LNCAP (cell line): ENCODE measurements at regions not wholly inside any gene's neighbourhood (a gene's known extent, or its start where the extent isn't known, plus 50 kb on each side); places are given as distances from the start of the nearest gene placed in this dataset.

Source experiments
- TF ChIP-seq, protein P1 (sequence below): fragments of 450-650 bp; IDR thresholded peaks from 2 replicates; pipeline ENCODE4 v1.5.1; 2017; ENCODE audit warnings: mild to moderate bottlenecking

DNA sequence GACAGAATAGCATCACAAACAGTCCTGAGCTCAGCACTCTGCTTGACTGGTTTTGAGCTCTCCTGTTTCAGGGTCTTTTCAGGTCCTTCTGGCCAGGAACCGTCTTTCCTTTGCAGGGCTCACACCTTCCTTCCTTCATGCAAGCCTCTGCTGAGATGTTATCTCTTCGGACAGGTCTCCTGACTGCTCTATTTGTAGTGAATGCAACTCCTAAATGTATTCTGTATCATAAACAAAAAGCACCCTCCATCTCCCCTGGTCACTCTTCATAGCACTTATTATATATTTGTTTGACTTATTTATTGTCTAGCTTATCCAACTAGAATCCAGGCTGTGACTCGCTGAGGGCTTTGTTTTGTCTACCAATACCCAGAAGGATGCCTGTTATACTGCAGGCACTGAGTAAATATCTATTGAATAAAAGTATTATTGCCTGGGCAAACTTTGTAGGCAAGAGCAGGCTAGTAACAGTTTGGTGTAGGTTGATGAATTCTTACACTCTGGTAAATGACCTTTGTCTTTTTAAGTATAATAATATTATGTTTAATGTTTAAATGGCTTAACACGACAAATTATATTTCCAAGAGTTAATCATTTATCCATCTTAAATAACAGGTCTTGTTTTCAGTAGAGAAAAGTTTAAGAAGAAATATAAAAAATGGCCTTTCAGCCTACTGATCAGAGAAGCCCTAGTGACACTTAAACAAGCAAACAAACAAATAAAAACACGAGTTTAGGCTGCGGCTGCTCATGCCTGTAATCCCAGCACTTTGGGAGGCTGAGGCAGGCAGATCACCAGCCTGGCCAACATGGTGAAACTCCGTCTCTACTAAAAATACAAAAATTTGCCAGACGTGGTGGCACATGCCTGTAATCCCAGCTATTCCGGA is 199.7 kb downstream of the BCAS1 start:
- TF ChIP-seq, protein P1, sequence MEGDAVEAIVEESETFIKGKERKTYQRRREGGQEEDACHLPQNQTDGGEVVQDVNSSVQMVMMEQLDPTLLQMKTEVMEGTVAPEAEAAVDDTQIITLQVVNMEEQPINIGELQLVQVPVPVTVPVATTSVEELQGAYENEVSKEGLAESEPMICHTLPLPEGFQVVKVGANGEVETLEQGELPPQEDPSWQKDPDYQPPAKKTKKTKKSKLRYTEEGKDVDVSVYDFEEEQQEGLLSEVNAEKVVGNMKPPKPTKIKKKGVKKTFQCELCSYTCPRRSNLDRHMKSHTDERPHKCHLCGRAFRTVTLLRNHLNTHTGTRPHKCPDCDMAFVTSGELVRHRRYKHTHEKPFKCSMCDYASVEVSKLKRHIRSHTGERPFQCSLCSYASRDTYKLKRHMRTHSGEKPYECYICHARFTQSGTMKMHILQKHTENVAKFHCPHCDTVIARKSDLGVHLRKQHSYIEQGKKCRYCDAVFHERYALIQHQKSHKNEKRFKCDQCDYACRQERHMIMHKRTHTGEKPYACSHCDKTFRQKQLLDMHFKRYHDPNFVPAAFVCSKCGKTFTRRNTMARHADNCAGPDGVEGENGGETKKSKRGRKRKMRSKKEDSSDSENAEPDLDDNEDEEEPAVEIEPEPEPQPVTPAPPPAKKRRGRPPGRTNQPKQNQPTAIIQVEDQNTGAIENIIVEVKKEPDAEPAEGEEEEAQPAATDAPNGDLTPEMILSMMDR, result no peak

DNA sequence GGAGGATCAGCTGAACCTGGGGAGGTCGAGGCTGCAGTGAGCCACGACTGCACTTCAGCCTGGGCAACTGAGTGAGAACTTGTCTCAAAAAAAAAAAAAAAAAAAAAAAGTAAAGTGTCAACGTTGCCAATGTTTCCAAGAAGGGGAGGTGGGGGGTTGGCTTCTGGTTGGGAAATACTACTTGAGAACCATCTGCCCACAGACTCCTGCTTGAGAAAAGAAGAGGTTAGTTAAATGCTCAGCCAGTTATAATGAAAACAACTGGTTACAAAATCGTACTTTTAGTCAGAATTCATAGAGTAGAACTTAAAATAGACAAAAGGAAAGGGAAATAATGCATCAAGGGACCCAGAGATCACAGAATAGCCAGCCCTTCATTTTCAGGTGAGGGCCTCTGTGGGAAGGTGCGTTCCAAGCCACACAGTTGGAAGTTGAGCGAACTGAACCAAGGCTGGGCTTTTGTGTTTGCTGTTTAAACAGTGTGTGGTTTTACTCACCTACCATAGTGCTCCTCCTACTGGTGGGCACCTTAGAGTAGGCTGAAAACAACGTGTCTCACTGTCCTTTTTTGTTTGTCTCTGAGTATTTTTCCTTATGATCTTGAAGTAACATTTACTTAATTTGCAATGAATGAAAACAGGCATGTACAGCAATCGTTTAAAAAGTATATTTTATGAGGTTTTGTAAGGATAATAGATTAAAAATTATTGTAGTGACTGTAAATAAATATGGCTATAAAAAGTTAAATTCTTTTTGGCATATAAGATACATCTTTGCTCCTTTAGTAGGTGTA is 200.7 kb downstream of the BCAS1 start:
- TF ChIP-seq, protein P1, result peak; percentile 88

DNA sequence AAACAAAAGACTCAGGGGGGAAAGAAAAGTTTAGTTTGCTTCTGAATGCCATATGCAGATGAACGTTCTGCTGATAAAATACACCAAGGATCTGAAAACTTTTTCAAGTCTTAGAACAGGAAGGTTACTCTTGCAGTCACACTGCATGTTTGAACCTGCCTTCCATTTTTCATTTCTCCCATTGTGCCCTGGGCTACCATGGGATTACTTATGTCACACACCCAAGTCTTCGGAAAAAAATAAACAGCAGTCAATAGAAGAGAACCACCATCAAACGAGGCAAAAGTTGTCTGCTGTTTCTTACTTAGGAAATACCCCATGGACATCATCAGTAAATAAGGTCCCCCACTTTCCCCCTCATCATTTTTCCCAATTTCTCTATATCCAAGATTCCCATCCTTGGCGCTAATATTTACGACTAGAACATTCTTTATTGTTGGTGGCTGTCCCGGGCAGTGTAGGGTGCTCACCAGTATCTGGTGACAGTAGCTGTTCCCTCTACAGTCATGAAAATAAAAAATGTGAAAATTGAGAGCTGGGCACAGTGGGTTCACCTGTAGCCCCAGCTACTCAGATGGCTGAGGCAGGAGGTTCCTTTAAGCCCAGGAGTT is 202.5 kb downstream of the BCAS1 start:
- TF ChIP-seq, protein P1, result no peak

DNA sequence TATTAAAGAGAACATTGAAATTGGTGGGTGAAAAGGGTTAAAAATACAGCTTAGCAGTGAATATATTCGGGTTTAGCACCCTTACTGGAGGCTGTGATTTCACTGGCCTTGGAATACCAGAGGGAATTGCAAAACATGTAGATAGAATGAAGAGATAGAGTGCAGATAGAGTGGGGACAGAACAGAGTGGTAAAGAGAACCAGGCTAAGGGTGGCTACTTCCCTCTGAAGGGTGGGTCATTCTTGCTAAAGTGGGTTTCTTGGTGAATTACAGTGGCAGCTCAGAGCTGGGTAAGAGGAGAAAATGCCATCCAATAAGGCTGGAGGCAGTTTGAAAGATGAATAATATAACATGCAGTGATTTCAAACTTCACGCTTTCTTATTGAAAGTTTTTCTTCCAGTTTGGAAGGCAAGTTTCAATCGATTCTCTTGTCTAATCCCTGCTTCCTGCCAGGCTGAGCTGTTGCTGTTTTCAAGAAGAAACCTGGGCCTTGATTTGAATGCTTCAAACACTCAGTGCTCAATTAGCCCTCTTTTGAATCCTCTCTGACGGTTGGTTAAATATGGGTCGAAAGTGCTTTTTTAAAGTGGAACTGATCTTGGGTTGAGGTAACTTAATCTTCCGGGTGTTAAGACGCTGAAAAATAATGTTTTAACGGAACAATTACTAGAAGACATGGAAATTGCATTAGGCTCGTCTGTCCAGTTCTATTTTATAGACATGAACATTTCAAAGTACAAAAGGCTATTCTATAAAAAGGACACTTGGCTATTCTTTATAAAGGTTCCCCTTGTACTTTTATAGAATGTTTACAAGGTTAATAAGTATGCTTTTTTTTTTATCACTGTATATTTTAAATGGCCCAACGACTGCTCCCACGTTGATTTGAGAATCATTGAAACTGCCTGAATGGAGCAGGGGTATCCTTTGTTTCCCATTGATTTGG is 203.3 kb downstream of the BCAS1 start:
- TF ChIP-seq, protein P1, result no peak

DNA sequence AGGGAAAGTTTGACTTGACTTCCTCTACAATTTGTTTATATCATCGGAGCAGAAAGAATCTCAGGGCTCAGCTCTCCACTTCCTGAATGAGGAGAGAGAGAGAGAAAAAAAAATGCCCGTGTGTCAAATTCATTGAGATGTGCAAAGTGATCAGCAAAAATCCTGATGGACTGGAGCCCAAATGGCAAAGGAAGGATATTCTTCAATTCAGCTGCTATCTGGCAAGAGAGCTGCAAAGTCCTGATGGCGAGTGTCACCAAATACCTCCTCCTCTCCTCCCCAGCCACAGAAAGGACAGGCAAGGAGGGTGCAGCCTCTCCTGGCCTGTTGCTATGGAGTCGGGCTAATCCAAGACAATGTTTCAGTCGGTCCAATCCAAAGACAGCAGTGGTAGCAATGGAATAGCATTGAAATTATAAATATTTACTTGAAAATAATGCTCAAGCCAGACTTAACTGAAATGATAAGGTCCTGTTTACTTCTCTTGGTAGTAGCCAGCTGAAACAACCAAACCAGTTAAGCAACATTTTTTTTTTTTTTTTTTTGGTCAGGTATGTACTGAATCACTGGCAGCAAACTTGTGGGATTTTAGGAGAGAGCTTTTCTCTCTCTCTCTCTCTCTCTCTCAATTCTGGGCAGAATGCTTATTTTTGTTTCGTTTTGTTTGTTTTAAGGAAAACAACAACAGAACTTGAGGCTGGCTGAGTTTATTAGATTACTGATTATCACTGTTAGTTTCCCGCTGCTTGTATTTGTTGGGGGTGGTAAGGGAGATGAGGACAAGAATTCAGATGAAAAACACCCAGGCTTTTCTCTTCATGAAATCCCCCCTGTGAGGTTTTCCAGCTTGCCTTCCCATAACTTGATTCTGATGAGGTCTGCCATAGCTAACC is 204.2 kb downstream of the BCAS1 start:
- TF ChIP-seq, protein P1, result no peak

DNA sequence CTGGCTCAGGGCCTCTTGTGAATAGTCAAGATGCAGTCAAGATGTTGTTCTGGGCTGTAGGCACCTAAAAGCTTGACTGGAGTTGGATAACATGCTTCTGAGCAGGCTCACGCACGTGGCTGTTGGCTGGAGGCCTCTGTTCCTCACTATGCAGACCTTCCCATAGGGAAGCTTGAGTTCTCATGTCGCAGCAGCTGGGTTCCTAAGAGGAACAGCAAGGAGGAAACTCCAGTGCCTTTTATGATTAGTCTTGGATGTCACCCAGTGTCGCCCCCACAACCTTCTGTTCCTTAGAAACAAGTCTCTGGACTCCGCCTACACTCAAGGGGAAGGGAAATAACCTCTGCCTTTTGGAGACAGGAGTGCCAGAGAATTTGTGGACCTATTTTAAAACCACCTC is 210.7 kb downstream of the BCAS1 start:
- TF ChIP-seq, protein P1, result no peak
